GM23338 (cell line): ENCODE measurements at regions not wholly inside any gene's neighbourhood (a gene's known extent, or its start where the extent isn't known, plus 50 kb on each side); places are given as distances from the start of the nearest gene placed in this dataset.
"Not testable (repeated sequence)": the region's sequence is repeated elsewhere in the genome, so short reads cannot be mapped to it uniquely, and the experiment has no call there.

ENCODE experiments used
- ATAC-seq: fragments of 200-7000 bp; cut with Tn5 transposase; 3 replicates; pipeline ENCODE4 v1.9.1; 2020
- DNase-seq: peaks from one replicate; pipeline ENCODE4 v3.0.0-alpha.2; 2015; ENCODE audit warnings: low spot score
- H2AFZ ChIP-seq: fragments of 200-600 bp; sonication (generic); 2 replicates; pipeline ENCODE4 v1.8.0; 2016; ENCODE audit warnings: antibody characterized with exemption, mild to moderate bottlenecking, moderate library complexity
- H3F3A ChIP-seq: fragments of 200-600 bp; sonication (generic); replicated peaks from 2 replicates; pipeline ENCODE4 v1.8.0; 2017; ENCODE audit warnings: antibody characterized with exemption, mixed run types, low read depth
- H3K27ac ChIP-seq: fragments of 200-600 bp; sonication (generic); 2 replicates; pipeline ENCODE4 v1.6.1; 2016; ENCODE audit warnings: low read depth
- H3K27me3 ChIP-seq: fragments of 200-600 bp; sonication (generic); 2 replicates; pipeline ENCODE4 v1.8.0; 2016; ENCODE audit warnings: mild to moderate bottlenecking, mixed run types, moderate library complexity; ENCODE audit not compliant: insufficient read depth
- H3K36me3 ChIP-seq: fragments of 200-600 bp; sonication (generic); 2 replicates; pipeline ENCODE4 v1.8.0; 2016; ENCODE audit warnings: mild to moderate bottlenecking; ENCODE audit not compliant: insufficient read depth
- H3K4me1 ChIP-seq: fragments of 200-600 bp; sonication (generic); 2 replicates; pipeline ENCODE4 v1.8.0; 2016; ENCODE audit warnings: mild to moderate bottlenecking, moderate library complexity; ENCODE audit not compliant: insufficient read depth
- H3K4me2 ChIP-seq: fragments of 200-600 bp; sonication (generic); 2 replicates; pipeline ENCODE4 v1.7.1; 2017; ENCODE audit warnings: mixed run types
- H3K4me3 ChIP-seq: fragments of 200-600 bp; sonication (generic); 2 replicates; pipeline ENCODE4 v1.6.1; 2016; ENCODE audit warnings: mixed run types
- H3K79me2 ChIP-seq: fragments of 200-600 bp; sonication (generic); replicated peaks from 2 replicates; pipeline ENCODE4 v1.8.0; 2017; ENCODE audit warnings: mild to moderate bottlenecking; ENCODE audit not compliant: insufficient read depth
- H3K9me2 ChIP-seq: fragments of 200-600 bp; sonication (generic); 2 replicates; pipeline ENCODE4 v1.8.0; 2017; ENCODE audit not compliant: insufficient read depth
- H4K20me1 ChIP-seq: fragments of 200-600 bp; sonication (generic); replicated peaks from 2 replicates; pipeline ENCODE4 v1.8.0; 2017; ENCODE audit warnings: mild to moderate bottlenecking; ENCODE audit not compliant: insufficient read depth
- H3K27ac Mint-ChIP-seq: 2 replicates; pipeline ENCODE4 v1.8.0; 2020; ENCODE audit warnings: inconsistent platforms, mild to moderate bottlenecking, moderate library complexity, mixed read lengths
- H3K27me3 Mint-ChIP-seq: 3 replicates; pipeline ENCODE4 v1.8.0; 2022; ENCODE audit warnings: low read depth, mild to moderate bottlenecking, moderate library complexity, mixed read lengths, inconsistent platforms; ENCODE audit not compliant: insufficient read depth, poor library complexity
- H3K36me3 Mint-ChIP-seq: 3 replicates; pipeline ENCODE4 v1.8.0; 2021; ENCODE audit warnings: low read depth, mild to moderate bottlenecking, inconsistent platforms, moderate library complexity, mixed read lengths
- H3K4me1 Mint-ChIP-seq: 3 replicates; pipeline ENCODE4 v1.8.0; 2020; ENCODE audit warnings: mild to moderate bottlenecking, inconsistent platforms, mixed read lengths
- H3K4me3 Mint-ChIP-seq: 3 replicates; pipeline ENCODE4 v1.8.0; 2021; ENCODE audit warnings: moderate library complexity, mild to moderate bottlenecking, inconsistent platforms, mixed read lengths
- H3K9me3 Mint-ChIP-seq: 3 replicates; pipeline ENCODE4 v1.8.0; 2020; ENCODE audit warnings: moderate library complexity, mild to moderate bottlenecking, inconsistent platforms, mixed read lengths
- EZH2phosphoT487 ChIP-seq: fragments of 200-600 bp; sonication (generic); IDR thresholded peaks from one replicate; pipeline ENCODE4 v1.8.1; 2018; ENCODE audit warnings: antibody characterized with exemption; ENCODE audit not compliant: unreplicated experiment
- NANOG ChIP-seq: IDR thresholded peaks from 2 replicates; pipeline ENCODE4 v1.6.1; 2016; ENCODE audit warnings: antibody characterized with exemption, borderline replicate concordance
- REST ChIP-seq: IDR thresholded peaks from one replicate; pipeline ENCODE4 v1.6.1; 2018; ENCODE audit warnings: antibody characterized with exemption; ENCODE audit not compliant: unreplicated experiment
- STAT1 ChIP-seq: IDR thresholded peaks from one replicate; pipeline ENCODE4 v1.6.1; 2016; ENCODE audit warnings: antibody characterized with exemption; ENCODE audit not compliant: unreplicated experiment
- ZNF114 ChIP-seq: fragments of 250-450 bp; sonication (Bioruptor Pico); IDR thresholded peaks from 2 replicates; pipeline ENCODE4 v1.5.0; 2020; ENCODE audit warnings: mild to moderate bottlenecking, moderate library complexity
- ZNF331 ChIP-seq: fragments of 250-450 bp; sonication (Bioruptor Pico); IDR thresholded peaks from 2 replicates; pipeline ENCODE4 v1.5.0; 2020; ENCODE audit warnings: low read depth, mild to moderate bottlenecking, moderate library complexity
- TF ChIP-seq, protein P1 (sequence below): IDR thresholded peaks from 2 replicates; pipeline ENCODE4 v1.6.1; 2016; ENCODE audit warnings: antibody characterized with exemption

DNA sequence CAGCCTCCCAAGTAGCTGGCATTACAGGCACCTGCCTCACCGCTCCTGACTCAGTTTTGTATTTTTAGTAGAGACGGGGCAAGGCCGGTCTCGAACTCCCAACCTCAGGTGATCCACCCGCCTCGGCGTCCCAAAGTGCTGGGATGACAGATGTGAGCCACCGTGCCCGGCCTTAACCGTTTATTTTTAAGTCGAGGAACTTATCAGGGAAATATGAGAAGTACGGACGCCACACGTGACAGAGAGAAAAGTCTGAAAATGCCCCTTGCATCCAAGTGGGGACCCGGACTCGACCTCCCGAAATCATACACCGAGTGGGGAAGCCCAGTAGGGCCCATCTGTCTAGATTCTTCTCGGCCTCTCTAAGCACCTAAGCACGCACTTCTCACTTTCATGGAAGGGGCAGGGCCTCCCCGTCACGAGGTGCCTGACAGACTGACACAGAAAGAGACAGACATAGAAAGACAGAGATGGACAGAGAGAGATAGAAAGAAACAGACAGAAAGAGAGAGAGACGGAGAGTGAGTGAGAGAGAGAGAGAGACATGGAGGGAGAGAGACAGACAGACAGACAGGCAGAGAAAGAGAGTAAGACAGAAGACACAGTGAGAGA lies 756.5 kb upstream of the DEFB115 start (continued):
- TF ChIP-seq, protein P1, sequence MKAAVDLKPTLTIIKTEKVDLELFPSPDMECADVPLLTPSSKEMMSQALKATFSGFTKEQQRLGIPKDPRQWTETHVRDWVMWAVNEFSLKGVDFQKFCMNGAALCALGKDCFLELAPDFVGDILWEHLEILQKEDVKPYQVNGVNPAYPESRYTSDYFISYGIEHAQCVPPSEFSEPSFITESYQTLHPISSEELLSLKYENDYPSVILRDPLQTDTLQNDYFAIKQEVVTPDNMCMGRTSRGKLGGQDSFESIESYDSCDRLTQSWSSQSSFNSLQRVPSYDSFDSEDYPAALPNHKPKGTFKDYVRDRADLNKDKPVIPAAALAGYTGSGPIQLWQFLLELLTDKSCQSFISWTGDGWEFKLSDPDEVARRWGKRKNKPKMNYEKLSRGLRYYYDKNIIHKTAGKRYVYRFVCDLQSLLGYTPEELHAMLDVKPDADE = no peak
- TF ChIP-seq NANOG (no peak), ZNF114 (no peak), EZH2phosphoT487 (no peak)

DNA sequence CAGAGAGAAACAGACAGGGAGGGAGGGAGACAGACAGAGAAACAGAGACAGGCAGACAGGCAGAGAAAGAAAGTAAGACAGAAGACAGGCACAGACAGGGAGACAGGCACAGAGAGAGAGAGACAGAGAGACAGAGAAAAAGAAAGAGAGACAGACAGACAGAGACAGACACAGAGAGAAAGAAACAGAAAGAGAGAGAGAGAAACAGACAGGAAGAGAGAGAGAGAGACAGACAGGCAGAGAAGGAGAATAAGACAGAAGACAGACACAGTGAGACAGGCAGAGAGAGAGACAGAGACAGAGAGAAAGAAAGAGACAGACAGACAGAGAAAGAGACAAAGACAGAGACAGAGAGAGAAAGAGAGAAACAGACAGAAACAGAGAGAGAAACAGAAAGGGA lies 754.8 kb upstream of the DEFB115 start:
- Histone ChIP-seq H3F3A (peaks cover 5% of the 10 kb centered on the region; the same call in 1 of the 2 replicates), H4K20me1 (no peaks in the 10 kb centered on the region), H3K79me2 (no peaks in the 10 kb centered on the region), H3K4me1 (peaks cover 23% of the 10 kb centered on the region), H3K27me3 (peaks cover 26% of the 10 kb centered on the region), H3K4me3 (no peak overlapping the region), H3K27ac (no peak overlapping the region), H3K4me2 (no peak overlapping the region), H2AFZ (no peak overlapping the region), H3K36me3 (no peaks in the 10 kb centered on the region), H3K9me2 (no peaks in the 10 kb centered on the region)
- TF ChIP-seq REST = no peak
- no peak for TF ChIP-seq STAT1
- no peak for TF ChIP-seq ZNF331 (CRISPR knock-in tag)
- no peak for DNase-seq
- ATAC-seq = no peak
- Mint-ChIP-seq H3K36me3 (no peaks in the 10 kb centered on the region; the same call in 2 of the 3 replicates), H3K9me3 (peaks cover 6% of the 10 kb centered on the region), H3K4me1 (peaks cover 5% of the 10 kb centered on the region; the same call in 2 of the 3 replicates), H3K27me3 (peaks cover 10% of the 10 kb centered on the region), H3K27ac (no peak overlapping the region), H3K4me3 (no peak overlapping the region)

DNA sequence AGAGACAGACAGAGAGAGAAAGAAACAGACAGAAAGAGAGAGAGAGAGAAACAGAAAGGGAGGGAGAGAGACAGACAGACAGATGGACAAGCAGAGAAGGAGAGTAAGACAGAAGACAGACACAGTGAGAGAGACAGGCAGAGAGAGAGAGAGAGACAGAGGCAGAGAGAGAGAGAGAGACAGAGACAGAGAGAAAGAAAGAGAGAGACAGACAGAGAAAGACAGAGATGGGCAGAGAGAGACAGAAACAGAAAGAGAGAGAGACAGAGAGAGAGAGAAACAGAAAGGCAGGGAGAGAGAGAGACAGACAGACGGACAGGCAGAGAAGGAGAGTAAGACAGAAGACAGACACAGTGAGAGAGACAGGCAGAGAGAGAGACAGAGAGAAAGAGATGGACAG lies 754.3 kb upstream of the DEFB115 start:
- H3K36me3 Mint-ChIP-seq = not testable (repeated sequence)

More for the DNA sequence above, 754.3 kb upstream of the DEFB115 start:
- not testable (repeated sequence) for H4K20me1 ChIP-seq, H3K27me3 Mint-ChIP-seq, H3K36me3 ChIP-seq, H3K4me1 Mint-ChIP-seq, H3K9me2 ChIP-seq, DNase-seq, H2AFZ ChIP-seq, H3K4me3 ChIP-seq, H3K9me3 Mint-ChIP-seq, H3K4me2 ChIP-seq, H3F3A ChIP-seq, ATAC-seq, H3K27ac ChIP-seq, H3K4me3 Mint-ChIP-seq, H3K79me2 ChIP-seq, H3K27ac Mint-ChIP-seq
- H3K4me1 ChIP-seq = peaks cover 19% of the 10 kb centered on the region
- peaks cover 26% of the 10 kb centered on the region for H3K27me3 ChIP-seq
